Duodenal mucosa (tissue), 2 donors: ENCODE measurements at regions not wholly inside any gene's neighbourhood (a gene's known extent, or its start where the extent isn't known, plus 50 kb on each side); places are given as distances from the start of the nearest gene placed in this dataset.

Experiments used
- H3K27ac ChIP-seq: one replicate; pipeline ENCODE4 v1.7.0; 2013; ENCODE audit warnings: low read depth, low read length
- H3K27me3 ChIP-seq, 2 donors: one replicate each; pipeline ENCODE4 v1.7.0; 2013; ENCODE audit warnings: low read length in 2 of 2, control low read depth in 1 of 2; ENCODE audit not compliant: insufficient read depth in 2 of 2, control insufficient read depth in 1 of 2
- H3K36me3 ChIP-seq, 2 donors: one replicate each; pipeline ENCODE4 v1.7.0; 2013; ENCODE audit warnings: low read length in 2 of 2, control low read depth in 1 of 2; ENCODE audit not compliant: insufficient read depth in 2 of 2, control insufficient read depth in 1 of 2
- H3K4me1 ChIP-seq, 2 donors: one replicate each; pipeline ENCODE4 v1.7.0; 2013; ENCODE audit warnings: low read length in 2 of 2, control low read depth in 1 of 2; ENCODE audit not compliant: insufficient read depth in 2 of 2, control insufficient read depth in 1 of 2
- H3K4me3 ChIP-seq, 2 donors: one replicate each; pipeline ENCODE4 v1.7.0; 2013; ENCODE audit warnings: low read length in 2 of 2, low read depth in 1 of 2
- H3K9ac ChIP-seq, 2 donors: one replicate each; pipeline ENCODE4 v1.7.0; 2013; ENCODE audit warnings: low read length in 2 of 2, low read depth in 1 of 2
- H3K9me3 ChIP-seq, 2 donors: one replicate each; pipeline ENCODE4 v1.7.0; 2013; ENCODE audit warnings: low read length in 2 of 2, control low read depth in 1 of 2; ENCODE audit not compliant: control insufficient read depth in 1 of 2

- Histone ChIP-seq H3K36me3 (no peaks in the 10 kb centered on the region), H3K9me3 (no peaks in the 10 kb centered on the region), H3K9ac (no peak overlapping the region), H3K4me1 (no peaks in the 10 kb centered on the region), H3K4me3 (no peak overlapping the region), H3K27ac (no peak overlapping the region), H3K27me3 (no peaks in the 10 kb centered on the region)
Measured at GRCh38 chr3:64395490-64395889, 170.2 kb upstream of the PRICKLE2 start.

- Histone ChIP-seq H3K4me3 (no peak overlapping the region), H3K9ac (no peak overlapping the region), H3K36me3 (no peaks in the 10 kb centered on the region), H3K9me3 (no peaks in the 10 kb centered on the region), H3K4me1 (no peaks in the 10 kb centered on the region), H3K27ac (no peak overlapping the region), H3K27me3 (no peaks in the 10 kb centered on the region)
Measured at GRCh38 chr3:64393193-64393592, 167.9 kb upstream of the PRICKLE2 start.

- H3K4me1 ChIP-seq, result no peaks in the 10 kb centered on the region
- no peaks in the 10 kb centered on the region for H3K27me3 ChIP-seq
- no peak overlapping the region for H3K27ac ChIP-seq
- H3K9me3 ChIP-seq, result no peaks in the 10 kb centered on the region
- H3K9ac ChIP-seq, result no peak overlapping the region
- H3K36me3 ChIP-seq, result no peaks in the 10 kb centered on the region
- H3K4me3 ChIP-seq, result no peak overlapping the region
Measured at GRCh38 chr3:64392001-64392400, 166.7 kb upstream of the PRICKLE2 start.

- Histone ChIP-seq H3K27me3 (no peaks in the 10 kb centered on the region), H3K36me3 (no peaks in the 10 kb centered on the region)
Measured at GRCh38 chr3:64390893-64391292, 165.6 kb upstream of the PRICKLE2 start.

GRCh38 chr3:64388886-64389285 lies 163.6 kb upstream of the PRICKLE2 start:
- H3K4me1 ChIP-seq, result no peaks in the 10 kb centered on the region

More at GRCh38 chr3:64390893-64391292, 165.6 kb upstream of the PRICKLE2 start:
- H3K4me3 ChIP-seq, result no peak overlapping the region
- H3K27ac ChIP-seq, result no peak overlapping the region
- no peaks in the 10 kb centered on the region for H3K4me1 ChIP-seq
- H3K9ac ChIP-seq, result no peak overlapping the region
- no peaks in the 10 kb centered on the region for H3K9me3 ChIP-seq

GRCh38 chr3:64387688-64388087 lies 162.4 kb upstream of the PRICKLE2 start:
- H3K36me3 ChIP-seq, result no peaks in the 10 kb centered on the region
- H3K9me3 ChIP-seq, result no peaks in the 10 kb centered on the region
- no peaks in the 10 kb centered on the region for H3K27me3 ChIP-seq
- no peak overlapping the region for H3K4me3 ChIP-seq
- no peak overlapping the region for H3K9ac ChIP-seq
- no peak overlapping the region for H3K27ac ChIP-seq
- H3K4me1 ChIP-seq, result no peaks in the 10 kb centered on the region

More at GRCh38 chr3:64388886-64389285, 163.6 kb upstream of the PRICKLE2 start:
- Histone ChIP-seq H3K27ac (no peak overlapping the region), H3K27me3 (no peaks in the 10 kb centered on the region), H3K9me3 (no peaks in the 10 kb centered on the region), H3K9ac (no peak overlapping the region), H3K4me3 (no peak overlapping the region), H3K36me3 (no peaks in the 10 kb centered on the region)

- Histone ChIP-seq H3K27me3 (no peaks in the 10 kb centered on the region), H3K4me1 (no peaks in the 10 kb centered on the region), H3K9ac (no peak overlapping the region), H3K36me3 (no peaks in the 10 kb centered on the region), H3K4me3 (no peak overlapping the region), H3K9me3 (no peaks in the 10 kb centered on the region), H3K27ac (no peak overlapping the region)
Measured at GRCh38 chr3:64385277-64385676, 160.0 kb upstream of the PRICKLE2 start.

- Histone ChIP-seq H3K4me1 (no peaks in the 10 kb centered on the region), H3K9ac (no peak overlapping the region), H3K36me3 (no peaks in the 10 kb centered on the region), H3K4me3 (no peak overlapping the region), H3K27ac (no peak overlapping the region), H3K9me3 (no peaks in the 10 kb centered on the region), H3K27me3 (no peaks in the 10 kb centered on the region)
Measured at GRCh38 chr3:64384561-64384960, 159.3 kb upstream of the PRICKLE2 start.

- no peak overlapping the region for H3K4me3 ChIP-seq
- H3K9ac ChIP-seq, result no peak overlapping the region
- H3K27ac ChIP-seq, result no peak overlapping the region
Measured at GRCh38 chr3:64382153-64382552, 156.9 kb upstream of the PRICKLE2 start.

GRCh38 chr3:64381367-64381766 lies 156.1 kb upstream of the PRICKLE2 start:
- H3K4me3 ChIP-seq, result no peak overlapping the region
- H3K36me3 ChIP-seq, result no peaks in the 10 kb centered on the region
- no peak overlapping the region for H3K27ac ChIP-seq
- H3K27me3 ChIP-seq, result no peaks in the 10 kb centered on the region
- H3K4me1 ChIP-seq, result no peaks in the 10 kb centered on the region
- H3K9ac ChIP-seq, result no peak overlapping the region
- H3K9me3 ChIP-seq, result no peaks in the 10 kb centered on the region

More at GRCh38 chr3:64382153-64382552, 156.9 kb upstream of the PRICKLE2 start:
- Histone ChIP-seq H3K27me3 (no peaks in the 10 kb centered on the region), H3K4me1 (no peaks in the 10 kb centered on the region), H3K9me3 (no peaks in the 10 kb centered on the region), H3K36me3 (no peaks in the 10 kb centered on the region)

- Histone ChIP-seq H3K9me3 (peaks cover 0 to 7% of the 10 kb centered on the region in 2 donors), H3K4me1 (no peaks in the 10 kb centered on the region), H3K36me3 (no peaks in the 10 kb centered on the region), H3K4me3 (no peak overlapping the region), H3K27ac (no peak overlapping the region), H3K9ac (no peak overlapping the region), H3K27me3 (no peaks in the 10 kb centered on the region)
Measured at GRCh38 chr3:64380546-64380945, 155.3 kb upstream of the PRICKLE2 start.
